ENCODE measurements at regions not wholly inside any gene's neighbourhood (a gene's known extent, or its start where the extent isn't known, plus 50 kb on each side); places are given as distances from the start of the nearest gene placed in this dataset.
"Not testable (repeated sequence)": the region's sequence is repeated elsewhere in the genome, so short reads cannot be mapped to it uniquely, and the experiment has no call there.

GRCh38 chr14:105621479-105622328 is 95.3 kb downstream of the TMEM121 start:
- TF ChIP-seq CTCF, POLR2A (IDR thresholded peaks at IDR 0.05): not testable (repeated sequence)

Measured in testis (tissue), 2 donors.